ENCODE measurements at regions not wholly inside any gene's neighbourhood (a gene's known extent, or its start where the extent isn't known, plus 50 kb on each side); places are given as distances from the start of the nearest gene placed in this dataset.

- H3K4me3 ChIP-seq (ENCODE audit: insufficient read depth, low read length, poor library complexity, severe bottlenecking): no peak overlapping the region
- no peak overlapping the region for H3K9ac ChIP-seq (ENCODE audit: low read length)
- no peak for TF ChIP-seq CTCF (IDR thresholded peaks at IDR 0.05; ENCODE audit: insufficient read depth, low read length, poor library complexity, severe bottlenecking)
- TF ChIP-seq EZH2phosphoT487 (conservative IDR thresholded peaks at IDR 0.05; ENCODE audit: low read length): no peak
- H3K79me2 ChIP-seq (ENCODE audit: insufficient read depth, low read length): no peaks in the 10 kb centered on the region
- no peaks in the 10 kb centered on the region for H3K36me3 ChIP-seq (ENCODE audit: low read length)
- H3K9me2 ChIP-seq (replicated peaks; ENCODE audit: insufficient read depth, low read length): no peaks in the 10 kb centered on the region
- no peak overlapping the region for H3K4me2 ChIP-seq (ENCODE audit: low read depth, low read length, poor library complexity, severe bottlenecking)
- H3F3A ChIP-seq (ENCODE audit: insufficient read depth): no peaks in the 10 kb centered on the region
- H2AFZ ChIP-seq (ENCODE audit: low read depth, low read length, severe bottlenecking): no peak overlapping the region
- H4K20me1 ChIP-seq (ENCODE audit: low read depth, low read length): no peaks in the 10 kb centered on the region
- no peak overlapping the region for H3K27ac ChIP-seq (ENCODE audit: low read depth, low read length)
- no peaks in the 10 kb centered on the region for H3K9me3 ChIP-seq (ENCODE audit: insufficient read depth, low read length)
- no peaks in the 10 kb centered on the region for H3K27me3 ChIP-seq (ENCODE audit: low read length)
Measured at GRCh38 chr5:8861764-8862163, 684.1 kb downstream of the SEMA5A start.

GRCh38 chr5:8864053-8864452 lies 681.8 kb downstream of the SEMA5A start:
- no peaks in the 10 kb centered on the region for H3K9me2 ChIP-seq (replicated peaks; ENCODE audit: insufficient read depth, low read length)
- H3K9ac ChIP-seq (ENCODE audit: low read length): no peak overlapping the region
- H4K20me1 ChIP-seq (ENCODE audit: low read depth, low read length): no peaks in the 10 kb centered on the region
- no peaks in the 10 kb centered on the region for H3K79me2 ChIP-seq (ENCODE audit: insufficient read depth, low read length)
- H3F3A ChIP-seq (ENCODE audit: insufficient read depth): no peaks in the 10 kb centered on the region
- no peak overlapping the region for H3K27ac ChIP-seq (ENCODE audit: low read depth, low read length)
- no peaks in the 10 kb centered on the region for H3K36me3 ChIP-seq (ENCODE audit: low read length)
- no peak overlapping the region for H3K4me2 ChIP-seq (ENCODE audit: low read depth, low read length, poor library complexity, severe bottlenecking)
- H2AFZ ChIP-seq (ENCODE audit: low read depth, low read length, severe bottlenecking): no peak overlapping the region
- H3K27me3 ChIP-seq (ENCODE audit: low read length): no peaks in the 10 kb centered on the region
- no peak for TF ChIP-seq EZH2phosphoT487 (conservative IDR thresholded peaks at IDR 0.05; ENCODE audit: low read length)
- TF ChIP-seq CTCF (IDR thresholded peaks at IDR 0.05; ENCODE audit: insufficient read depth, low read length, poor library complexity, severe bottlenecking): no peak
- H3K9me3 ChIP-seq (ENCODE audit: insufficient read depth, low read length): no peaks in the 10 kb centered on the region
- H3K4me3 ChIP-seq (ENCODE audit: insufficient read depth, low read length, poor library complexity, severe bottlenecking): no peak overlapping the region

GRCh38 chr5:8865266-8865665 lies 680.6 kb downstream of the SEMA5A start:
- H2AFZ ChIP-seq (ENCODE audit: low read depth, low read length, severe bottlenecking): no peak overlapping the region

More at GRCh38 chr5:8865266-8865665, 680.6 kb downstream of the SEMA5A start:
- no peaks in the 10 kb centered on the region for H3K79me2 ChIP-seq (ENCODE audit: insufficient read depth, low read length)
- H3K27ac ChIP-seq (ENCODE audit: low read depth, low read length): no peak overlapping the region
- H4K20me1 ChIP-seq (ENCODE audit: low read depth, low read length): no peaks in the 10 kb centered on the region
- H3K36me3 ChIP-seq (ENCODE audit: low read length): no peaks in the 10 kb centered on the region
- TF ChIP-seq EZH2phosphoT487 (conservative IDR thresholded peaks at IDR 0.05; ENCODE audit: low read length) (no peak), CTCF (IDR thresholded peaks at IDR 0.05; ENCODE audit: insufficient read depth, low read length, poor library complexity, severe bottlenecking) (no peak)
- no peaks in the 10 kb centered on the region for H3K27me3 ChIP-seq (ENCODE audit: low read length)
- H3F3A ChIP-seq (ENCODE audit: insufficient read depth): no peaks in the 10 kb centered on the region
- no peaks in the 10 kb centered on the region for H3K9me2 ChIP-seq (replicated peaks; ENCODE audit: insufficient read depth, low read length)
- no peak overlapping the region for H3K4me3 ChIP-seq (ENCODE audit: insufficient read depth, low read length, poor library complexity, severe bottlenecking)
- H3K9me3 ChIP-seq (ENCODE audit: insufficient read depth, low read length): no peaks in the 10 kb centered on the region
- H3K4me2 ChIP-seq (ENCODE audit: low read depth, low read length, poor library complexity, severe bottlenecking): no peak overlapping the region
- no peak overlapping the region for H3K9ac ChIP-seq (ENCODE audit: low read length)
